A549 (cell line): ENCODE measurements at regions not wholly inside any gene's neighbourhood (a gene's known extent, or its start where the extent isn't known, plus 50 kb on each side); places are given as distances from the start of the nearest gene placed in this dataset.
A peak's percentile ranks its signal among the peaks of the same experiment; 100 is the strongest.

Experiments
- ATAC-seq, 2 experiments: fragments of 200-7000 bp in 1 of 2; fragments of >200 bp in 1 of 2; cut with Nextera tagmentation in 1 of 2; cut with Tn5 transposase in 1 of 2; 3 replicates each; pipeline versions ENCODE4 v1.8.0 to v1.9.1; 2018 to 2020; ENCODE audit warnings: mild to moderate bottlenecking in 1 of 2, moderate library complexity in 1 of 2
- CTCF ChIA-PET: fragments of 300-600 bp; sonication (Branson Sonifier 250); formaldehyde crosslinking; extraction: SDS; loops from one replicate; lab custom pipeline; 2021; ENCODE audit warnings: antibody characterized with exemption, inconsistent platforms; lab: Yijun Ruan, JAX
- POLR2A ChIA-PET: fragments of 350-600 bp; formaldehyde crosslinking; extraction: SDS; loops from one replicate; lab custom pipeline; 2021; ENCODE audit warnings: antibody characterized with exemption, inconsistent platforms; lab: Yijun Ruan, JAX
- DNase-seq, 2 experiments: peaks; one replicate each; pipeline versions ENCODE4 v3.0.0 to v3.0.0-alpha.2; 2011 to 2016; ENCODE audit warnings: low read depth in 1 of 2, low spot score in 1 of 2
- FAIRE-seq: peaks from 2 replicates; lab custom pipeline; 2011; peaks lifted over from hg19 to GRCh38; lab: Jason Lieb, UNC
- H3K27ac ChIP-seq, 2 experiments: fragments of >200 bp; sonication (Bioruptor Twin); formaldehyde crosslinking; 3 replicates each; pipeline ENCODE4 v1.5.1; 2016 to 2017
- H3K4me1 ChIP-seq: fragments of >200 bp; sonication (Bioruptor Twin); formaldehyde crosslinking; 3 replicates; pipeline ENCODE4 v1.6.1; 2016
- H3K4me2 ChIP-seq: fragments of >200 bp; sonication (Bioruptor Twin); formaldehyde crosslinking; 3 replicates; pipeline ENCODE4 v1.6.1; 2016
- H3K4me3 ChIP-seq: fragments of >200 bp; sonication (Bioruptor Twin); formaldehyde crosslinking; 3 replicates; pipeline ENCODE4 v1.5.1; 2016
- H3K9me3 ChIP-seq: fragments of >200 bp; sonication (Bioruptor Twin); formaldehyde crosslinking; 3 replicates; pipeline ENCODE4 v1.6.1; 2016
- CEBPB ChIP-seq, 2 experiments: fragments of >200 bp in 1 of 2; sonication (Bioruptor Twin) in 1 of 2; formaldehyde crosslinking in 1 of 2; IDR thresholded peaks; 2 replicates each; pipeline ENCODE4 v1.6.1; 2012 to 2016
- FOSL2 ChIP-seq, 2 experiments: fragments of 450-650 bp in 1 of 2; fragments of >200 bp in 1 of 2; sonication (Bioruptor Twin) in 1 of 2; formaldehyde crosslinking; IDR thresholded peaks; 2 replicates each; pipeline versions ENCODE4 v1.5.0 to v1.6.1; 2016 to 2020; ENCODE audit warnings: mild to moderate bottlenecking in 1 of 2, moderate library complexity in 1 of 2
- FOXS1 ChIP-seq: fragments of 250-450 bp; sonication (Bioruptor Pico); IDR thresholded peaks from 2 replicates; pipeline ENCODE4 v1.5.0; 2020; ENCODE audit warnings: mild to moderate bottlenecking, moderate library complexity
- GATA3 ChIP-seq: IDR thresholded peaks from 2 replicates; pipeline ENCODE4 v1.6.1; 2012; ENCODE audit warnings: borderline replicate concordance
- JUN ChIP-seq, 2 experiments: fragments of >200 bp; sonication (Bioruptor Twin); formaldehyde crosslinking; IDR thresholded peaks; 2 replicates in 1 of 2; 3 replicates in 1 of 2; pipeline ENCODE4 v1.6.1; 2016 to 2017
- KDM1A ChIP-seq: fragments of 200-600 bp; sonication (generic); IDR thresholded peaks from 2 replicates; pipeline ENCODE4 v1.6.1; 2016; ENCODE audit warnings: low read depth, mild to moderate bottlenecking
- KDM5A ChIP-seq: fragments of 200-600 bp; sonication (generic); IDR thresholded peaks from 2 replicates; pipeline ENCODE4 v1.6.1; 2016; ENCODE audit warnings: antibody characterized with exemption, mild to moderate bottlenecking
- MAFK ChIP-seq: fragments of 450-650 bp; IDR thresholded peaks from 2 replicates; pipeline ENCODE4 v1.6.1; 2014; ENCODE audit not compliant: partially characterized antibody
- MAZ ChIP-seq: fragments of 150-350 bp; IDR thresholded peaks from 2 replicates; pipeline ENCODE4 v1.6.1; 2014; ENCODE audit warnings: antibody characterized with exemption, low read depth, low read length, borderline replicate concordance
- MYC ChIP-seq: IDR thresholded peaks from 2 replicates; pipeline ENCODE4 v1.6.1; 2012; ENCODE audit warnings: mild to moderate bottlenecking, inconsistent platforms, low read length, improper control_type of control experiment, borderline replicate concordance
- NPAS2 ChIP-seq: fragments of 250-450 bp; sonication (Bioruptor Pico); IDR thresholded peaks from 2 replicates; pipeline ENCODE4 v1.8.0; 2022; ENCODE audit warnings: mild to moderate bottlenecking, moderate library complexity, borderline replicate concordance
- NR3C1 ChIP-seq: fragments of >200 bp; sonication (Bioruptor Twin); formaldehyde crosslinking; IDR thresholded peaks from 3 replicates; pipeline ENCODE4 v1.6.1; 2017
- POLR2A ChIP-seq: IDR thresholded peaks from 2 replicates; pipeline ENCODE4 v1.6.1; 2012; ENCODE audit warnings: mild to moderate bottlenecking, low read length
- SMC3 ChIP-seq: fragments of >200 bp; sonication (Bioruptor Twin); formaldehyde crosslinking; IDR thresholded peaks from 3 replicates; pipeline ENCODE4 v1.6.1; 2018; ENCODE audit warnings: inconsistent platforms
- SREBF2 ChIP-seq: fragments of 450-650 bp; IDR thresholded peaks from 2 replicates; pipeline ENCODE4 v1.6.1; 2014; ENCODE audit warnings: mild to moderate bottlenecking, moderate library complexity
- TP53 ChIP-seq: fragments of 250-450 bp; sonication (Bioruptor Pico); IDR thresholded peaks from 2 replicates; pipeline ENCODE4 v1.5.0; 2021; ENCODE audit warnings: mild to moderate bottlenecking, moderate library complexity
- ZC3H11A ChIP-seq: fragments of 450-650 bp; IDR thresholded peaks from 2 replicates; pipeline ENCODE4 v1.6.1; 2014; ENCODE audit warnings: antibody characterized with exemption, mild to moderate bottlenecking
- ZFP36 ChIP-seq: fragments of 450-650 bp; IDR thresholded peaks from 2 replicates; pipeline ENCODE4 v1.6.1; 2014; ENCODE audit warnings: borderline replicate concordance; ENCODE audit not compliant: partially characterized antibody
- WGBS: methylation state at CpG from one replicate; pipeline ENCODE4 v1.1.6; 2017; ENCODE audit errors: missing lambda C conversion rate; 5-methylcytosine and 5-hydroxymethylcytosine counted together
- TF ChIP-seq, protein P1 (sequence below): fragments of >200 bp; sonication (Bioruptor Twin); formaldehyde crosslinking; IDR thresholded peaks from 3 replicates; pipeline ENCODE4 v1.5.1; 2016
- TF ChIP-seq, protein P2 (sequence below): IDR thresholded peaks from 2 replicates; pipeline ENCODE4 v1.6.1; 2012
- TF ChIP-seq, protein P3 (sequence below): fragments of 450-650 bp; IDR thresholded peaks from 2 replicates; pipeline ENCODE4 v1.6.1; 2014; ENCODE audit warnings: antibody characterized with exemption
- TF ChIP-seq, protein P4 (sequence below): fragments of 250-450 bp; sonication (Bioruptor Pico); IDR thresholded peaks from 2 replicates; pipeline ENCODE4 v1.5.0; 2021; ENCODE audit warnings: mild to moderate bottlenecking, moderate library complexity, borderline replicate concordance

DNA sequence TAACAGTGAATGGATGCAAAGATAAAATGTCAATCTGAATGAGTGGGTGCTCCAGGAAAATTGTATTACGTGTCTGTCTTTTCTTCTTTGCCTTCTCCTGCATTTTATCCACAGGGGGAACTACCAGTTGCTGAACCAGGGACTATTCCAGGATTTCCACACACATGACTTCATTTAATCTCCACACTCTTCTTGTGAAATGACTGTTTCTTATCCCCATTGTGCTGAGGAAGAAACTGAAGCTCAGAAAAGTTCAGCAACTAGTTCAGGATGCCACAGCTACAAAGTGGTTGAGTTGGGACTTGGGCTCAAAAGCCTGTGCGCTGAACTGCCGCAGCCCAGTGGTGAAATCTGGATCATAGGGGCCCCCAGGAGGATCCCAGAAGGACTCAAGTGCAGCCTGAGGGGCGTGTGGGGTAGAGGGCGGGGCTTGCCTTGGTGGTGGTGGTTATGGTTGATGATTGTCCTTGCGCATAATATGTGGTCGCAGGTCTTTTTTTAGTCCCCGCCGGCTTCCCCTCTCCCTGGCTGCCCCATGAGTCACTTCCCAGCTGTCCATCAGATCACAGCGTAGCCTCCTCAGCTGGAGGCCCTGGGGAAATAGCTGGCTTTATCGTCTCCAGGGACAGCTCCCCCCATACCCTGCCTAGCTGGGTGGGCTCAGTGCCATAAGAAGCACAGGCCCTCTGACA is 235.2 kb upstream of the CRY1 start:
- Histone ChIP-seq H3K4me2 (peak overlapping the region; percentile 65), H3K4me3 (no peak overlapping the region; the same call in 2 of the 3 replicates), H3K4me1 (peaks cover 82% of the 10 kb centered on the region), H3K9me3 (no peaks in the 10 kb centered on the region), H3K27ac (peak overlapping the region; percentile 48 to 82)
- 33% methylated on average over 11 of the region's 11 CpGs for WGBS
- no peak for FAIRE-seq
- CTCF ChIA-PET, result interaction anchor here (0.7 to 4.9 kb wide), 9 partner anchors 8 to 278 kb away, joined by 3 to 29 read pairs (median 5); a partner anchor contains a TSS
- POLR2A ChIA-PET, result interaction anchor here (1.3 to 1.9 kb wide), 3 partner anchors 16 to 235 kb away, joined by 3 to 6 read pairs (median 4); no protein-coding TSS in a partner anchor
- TF ChIP-seq NPAS2 (CRISPR knock-in tag), result no peak
- TF ChIP-seq, protein P1, sequence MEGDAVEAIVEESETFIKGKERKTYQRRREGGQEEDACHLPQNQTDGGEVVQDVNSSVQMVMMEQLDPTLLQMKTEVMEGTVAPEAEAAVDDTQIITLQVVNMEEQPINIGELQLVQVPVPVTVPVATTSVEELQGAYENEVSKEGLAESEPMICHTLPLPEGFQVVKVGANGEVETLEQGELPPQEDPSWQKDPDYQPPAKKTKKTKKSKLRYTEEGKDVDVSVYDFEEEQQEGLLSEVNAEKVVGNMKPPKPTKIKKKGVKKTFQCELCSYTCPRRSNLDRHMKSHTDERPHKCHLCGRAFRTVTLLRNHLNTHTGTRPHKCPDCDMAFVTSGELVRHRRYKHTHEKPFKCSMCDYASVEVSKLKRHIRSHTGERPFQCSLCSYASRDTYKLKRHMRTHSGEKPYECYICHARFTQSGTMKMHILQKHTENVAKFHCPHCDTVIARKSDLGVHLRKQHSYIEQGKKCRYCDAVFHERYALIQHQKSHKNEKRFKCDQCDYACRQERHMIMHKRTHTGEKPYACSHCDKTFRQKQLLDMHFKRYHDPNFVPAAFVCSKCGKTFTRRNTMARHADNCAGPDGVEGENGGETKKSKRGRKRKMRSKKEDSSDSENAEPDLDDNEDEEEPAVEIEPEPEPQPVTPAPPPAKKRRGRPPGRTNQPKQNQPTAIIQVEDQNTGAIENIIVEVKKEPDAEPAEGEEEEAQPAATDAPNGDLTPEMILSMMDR, result no peak
- TF ChIP-seq TP53, result no peak
- no peak for TF ChIP-seq SMC3
- no peak for TF ChIP-seq MAZ
- TF ChIP-seq, protein P2, sequence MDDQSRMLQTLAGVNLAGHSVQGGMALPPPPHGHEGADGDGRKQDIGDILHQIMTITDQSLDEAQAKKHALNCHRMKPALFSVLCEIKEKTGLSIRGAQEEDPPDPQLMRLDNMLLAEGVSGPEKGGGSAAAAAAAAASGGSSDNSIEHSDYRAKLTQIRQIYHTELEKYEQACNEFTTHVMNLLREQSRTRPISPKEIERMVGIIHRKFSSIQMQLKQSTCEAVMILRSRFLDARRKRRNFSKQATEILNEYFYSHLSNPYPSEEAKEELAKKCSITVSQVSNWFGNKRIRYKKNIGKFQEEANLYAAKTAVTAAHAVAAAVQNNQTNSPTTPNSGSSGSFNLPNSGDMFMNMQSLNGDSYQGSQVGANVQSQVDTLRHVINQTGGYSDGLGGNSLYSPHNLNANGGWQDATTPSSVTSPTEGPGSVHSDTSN, result peak; percentile 84
- no peak for TF ChIP-seq MYC
- no peak for TF ChIP-seq FOXS1 (CRISPR knock-in tag)
- no peak for TF ChIP-seq POLR2A
- TF ChIP-seq NR3C1, result no peak
- TF ChIP-seq, protein P3, sequence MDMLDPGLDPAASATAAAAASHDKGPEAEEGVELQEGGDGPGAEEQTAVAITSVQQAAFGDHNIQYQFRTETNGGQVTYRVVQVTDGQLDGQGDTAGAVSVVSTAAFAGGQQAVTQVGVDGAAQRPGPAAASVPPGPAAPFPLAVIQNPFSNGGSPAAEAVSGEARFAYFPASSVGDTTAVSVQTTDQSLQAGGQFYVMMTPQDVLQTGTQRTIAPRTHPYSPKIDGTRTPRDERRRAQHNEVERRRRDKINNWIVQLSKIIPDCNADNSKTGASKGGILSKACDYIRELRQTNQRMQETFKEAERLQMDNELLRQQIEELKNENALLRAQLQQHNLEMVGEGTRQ, result no peak
- no peak for TF ChIP-seq FOSL2 (IDR thresholded peaks at IDR 0.05)
- peak; percentile 54 for TF ChIP-seq FOSL2 (CRISPR knock-in tag; IDR thresholded peaks at IDR 0.05)
- no peak for TF ChIP-seq MAFK
- no peak for TF ChIP-seq KDM5A
- no peak for TF ChIP-seq ZC3H11A
- 0 out of 2 replicates have a peak, but pooled peaks have one; percentile 6 for TF ChIP-seq GATA3
- no peak for TF ChIP-seq KDM1A
- no peak for TF ChIP-seq SREBF2
- TF ChIP-seq, protein P4, sequence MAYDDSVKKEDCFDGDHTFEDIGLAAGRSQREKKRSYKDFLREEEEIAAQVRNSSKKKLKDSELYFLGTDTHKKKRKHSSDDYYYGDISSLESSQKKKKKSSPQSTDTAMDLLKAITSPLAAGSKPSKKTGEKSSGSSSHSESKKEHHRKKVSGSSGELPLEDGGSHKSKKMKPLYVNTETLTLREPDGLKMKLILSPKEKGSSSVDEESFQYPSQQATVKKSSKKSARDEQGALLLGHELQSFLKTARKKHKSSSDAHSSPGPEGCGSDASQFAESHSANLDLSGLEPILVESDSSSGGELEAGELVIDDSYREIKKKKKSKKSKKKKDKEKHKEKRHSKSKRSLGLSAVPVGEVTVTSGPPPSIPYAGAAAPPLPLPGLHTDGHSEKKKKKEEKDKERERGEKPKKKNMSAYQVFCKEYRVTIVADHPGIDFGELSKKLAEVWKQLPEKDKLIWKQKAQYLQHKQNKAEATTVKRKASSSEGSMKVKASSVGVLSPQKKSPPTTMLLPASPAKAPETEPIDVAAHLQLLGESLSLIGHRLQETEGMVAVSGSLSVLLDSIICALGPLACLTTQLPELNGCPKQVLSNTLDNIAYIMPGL (CRISPR knock-in tag), result no peak
- ATAC-seq, result peak; percentile 70 to 73
- DNase-seq, result peak; percentile 31 to 49

- POLR2A ChIA-PET, result interaction anchor here (0.9 to 1.5 kb wide), 2 partner anchors 9 to 236 kb away, joined by 3 read pairs; no protein-coding TSS in a partner anchor
- Histone ChIP-seq H3K4me3 (no peak overlapping the region), H3K9me3 (no peaks in the 10 kb centered on the region), H3K4me1 (peaks cover 77% of the 10 kb centered on the region), H3K27ac (peak overlapping the region; percentile 48 to 82; a peak in 3 of 6 replicates), H3K4me2 (peak overlapping the region; percentile 65)
- CTCF ChIA-PET, result interaction anchor here (1.1 to 4.9 kb wide), 6 partner anchors 13 to 277 kb away, joined by 3 to 29 read pairs (median 5); no protein-coding TSS in a partner anchor
- ATAC-seq (no peak), DNase-seq (no peak), FAIRE-seq (peak; percentile 18)
- WGBS, result 79% methylated on average over 1 of the region's 1 CpG
- TF ChIP-seq JUN (IDR thresholded peaks at IDR 0.05) (0 out of 5 replicates have a peak, but pooled peaks of 1 of the 2 experiments have one; percentile 28), NR3C1 (no peak), FOSL2 (IDR thresholded peaks at IDR 0.05) (no peak), FOSL2 (CRISPR knock-in tag; IDR thresholded peaks at IDR 0.05) (peak; percentile 42; the same call in 1 of the 2 replicates), CEBPB (IDR thresholded peaks at IDR 0.05) (peak in 1 of 2 experiments; percentile 8; a peak in 1 of 4 replicates), ZFP36 (peak; percentile 32), ZC3H11A (no peak), SMC3 (no peak)
Measured at GRCh38 chr12:107329569-107330324, 236.4 kb upstream of the CRY1 start.
